Dermis microvascular lymphatic vessel endothelial cell (primary cell): ENCODE measurements at regions not wholly inside any gene's neighbourhood (a gene's known extent, or its start where the extent isn't known, plus 50 kb on each side); places are given as distances from the start of the nearest gene placed in this dataset.
"Not testable (repeated sequence)": the region's sequence is repeated elsewhere in the genome, so short reads cannot be mapped to it uniquely, and the experiment has no call there.

Experiments used
- DNase-seq, 2 donors: peaks; one replicate each; pipeline versions ENCODE4 v3.0.0 to v3.0.0-alpha.2; 2010; ENCODE audit warnings: low read depth in 2 of 2

DNA sequence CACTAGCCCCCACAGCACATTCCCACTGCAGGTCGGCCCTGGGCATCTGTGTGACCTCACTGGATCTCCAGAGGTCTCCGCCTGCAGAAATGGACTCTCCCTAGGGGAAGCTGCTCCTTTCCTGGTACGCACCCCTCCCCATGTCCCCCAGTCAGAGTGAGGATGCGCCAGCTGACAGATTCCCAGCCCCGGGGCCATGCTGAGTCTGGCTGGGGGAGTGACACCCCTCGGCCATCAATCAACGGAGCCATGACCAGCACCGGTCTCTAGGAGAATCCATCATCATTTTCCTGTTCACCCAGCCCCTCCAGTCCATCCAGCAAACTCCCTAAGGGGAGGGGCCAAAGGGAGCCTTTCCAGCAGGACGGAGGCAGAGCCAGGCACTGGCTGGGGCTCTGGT, 68.7 kb upstream of the PAX7 start:
- no peak for DNase-seq

DNA sequence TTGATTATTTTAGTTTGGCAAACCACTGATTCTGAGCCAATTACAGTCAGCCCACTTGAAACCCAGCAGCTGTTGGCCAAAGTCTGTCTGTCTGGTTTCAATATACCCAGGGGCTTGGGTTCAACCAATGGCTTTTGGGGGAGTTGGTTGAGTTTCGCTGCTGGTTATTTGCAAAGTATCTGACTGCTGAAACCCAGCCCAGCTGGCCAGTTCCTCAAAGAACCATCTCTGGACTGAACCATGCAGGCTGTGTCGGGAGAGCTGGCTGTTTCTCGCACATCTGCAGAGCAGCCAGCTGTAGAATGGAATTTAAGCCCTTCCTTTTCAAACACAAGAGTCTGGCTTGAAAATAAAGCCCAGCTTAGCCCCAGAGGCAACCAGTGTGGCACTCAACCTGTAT, 66.0 kb upstream of the PAX7 start:
- no peak for DNase-seq

DNA sequence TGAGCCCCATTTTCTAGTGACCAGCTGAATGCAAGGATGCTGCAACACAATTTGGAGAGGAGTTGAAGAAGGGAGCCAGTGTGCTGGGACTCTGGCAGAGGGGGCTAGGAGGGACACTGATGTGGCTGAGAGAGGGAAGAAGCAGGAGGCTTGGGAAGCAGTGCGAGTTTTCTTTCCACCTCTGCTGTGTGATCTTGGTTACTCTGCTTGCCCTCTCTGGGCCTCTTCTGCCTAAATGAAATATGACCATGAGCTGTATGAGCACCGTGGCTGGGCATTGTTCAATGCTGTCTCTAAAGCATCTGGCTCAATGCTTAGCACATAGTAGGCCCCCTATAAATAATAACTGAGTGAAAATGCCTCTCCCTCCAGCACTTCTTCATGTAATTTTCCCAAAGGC, 65.3 kb upstream of the PAX7 start:
- no peak for DNase-seq

DNA sequence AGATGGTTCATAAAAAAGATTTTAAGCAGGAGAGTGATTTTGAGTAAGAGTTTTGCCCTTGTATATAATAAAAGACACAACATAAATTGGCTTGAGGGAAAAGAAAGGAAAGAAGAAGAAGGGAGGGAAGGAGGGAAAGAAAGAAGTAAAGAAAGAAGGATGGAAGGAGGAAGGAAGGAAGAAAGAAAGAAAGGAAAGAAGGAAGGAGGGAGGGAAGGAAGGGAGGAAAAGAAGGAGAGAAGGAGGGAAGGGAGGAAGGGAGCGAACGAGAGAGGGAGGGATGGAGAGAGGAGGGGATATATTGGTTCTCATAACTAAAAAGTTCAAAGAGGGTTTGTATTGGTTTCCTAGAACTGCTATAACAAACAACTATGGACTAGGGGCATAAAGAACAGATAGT, 62.2 kb upstream of the PAX7 start:
- DNase-seq: no peak

DNA sequence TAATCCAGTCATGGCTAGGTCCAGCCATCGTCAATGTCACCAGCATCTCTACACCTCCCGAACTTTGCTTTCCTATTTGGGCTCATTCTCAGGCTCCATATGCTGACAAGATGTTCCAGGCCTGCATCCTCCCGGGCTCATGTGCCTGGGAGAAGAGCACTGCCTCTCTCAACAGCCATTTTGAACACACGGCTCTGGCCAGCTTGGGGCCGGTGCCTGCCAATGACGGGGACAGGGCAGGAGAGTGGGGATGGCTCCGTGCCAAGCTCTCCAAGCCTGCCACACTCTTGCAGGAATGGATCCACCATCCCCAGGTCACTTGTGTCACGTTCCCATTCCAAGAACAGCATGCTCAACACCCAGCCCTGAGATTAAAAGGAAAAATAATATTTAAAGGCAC, 61.4 kb upstream of the PAX7 start:
- no peak for DNase-seq

DNA sequence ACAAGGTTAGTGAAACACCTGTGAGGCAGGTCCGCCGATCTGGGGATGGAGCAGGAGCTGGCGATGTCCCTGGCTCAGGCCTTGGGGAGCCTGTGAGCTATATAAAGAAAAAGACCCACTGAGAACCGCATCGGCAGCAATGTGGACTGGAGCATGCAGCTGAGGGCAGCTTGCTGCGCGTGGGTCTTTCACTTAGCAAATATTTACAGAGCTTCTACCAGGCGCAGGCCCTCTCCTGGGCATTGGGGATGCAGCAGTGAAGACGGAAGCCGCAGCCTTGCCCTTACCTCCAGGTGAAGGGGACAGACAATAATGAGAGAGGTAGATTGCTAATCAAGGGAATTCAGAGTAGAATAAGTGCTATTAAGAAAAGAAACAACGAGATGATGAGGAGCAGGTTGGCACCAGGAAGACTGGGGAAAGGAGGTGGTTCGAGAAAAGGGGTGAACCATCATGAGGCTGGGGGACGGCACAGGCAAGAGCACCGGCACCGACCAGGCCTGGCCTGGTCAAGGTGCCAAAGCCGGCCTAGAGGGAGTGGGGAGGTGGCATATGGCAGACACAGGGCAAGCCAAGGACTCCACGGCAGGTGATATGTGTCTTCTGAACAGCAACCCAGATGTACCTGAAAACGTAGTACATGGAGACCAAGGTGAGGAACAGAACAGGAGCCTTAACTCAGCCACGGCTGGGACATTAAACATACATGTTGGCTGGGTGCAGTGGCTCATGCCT, 60.7 kb upstream of the PAX7 start:
- no peak for DNase-seq

DNA sequence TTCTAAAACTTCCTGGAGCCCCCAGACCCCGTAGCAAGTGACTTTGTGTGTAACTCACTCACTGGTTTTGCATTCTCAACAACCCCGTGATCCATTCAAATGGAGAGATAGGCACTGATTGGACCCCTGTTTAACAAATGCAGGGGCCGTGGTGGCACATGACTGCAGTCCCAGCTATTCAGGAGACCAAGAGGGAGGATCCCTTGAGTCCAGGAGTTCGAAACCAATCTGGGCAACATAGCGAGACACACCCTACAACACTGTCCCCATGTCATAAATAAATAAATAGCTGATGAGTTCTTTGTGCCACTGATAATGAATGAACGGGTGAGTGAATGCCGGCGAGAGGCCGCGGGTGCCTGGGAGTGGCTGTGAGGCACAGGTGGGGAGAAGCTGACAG, 59.4 kb upstream of the PAX7 start:
- DNase-seq: no peak

DNA sequence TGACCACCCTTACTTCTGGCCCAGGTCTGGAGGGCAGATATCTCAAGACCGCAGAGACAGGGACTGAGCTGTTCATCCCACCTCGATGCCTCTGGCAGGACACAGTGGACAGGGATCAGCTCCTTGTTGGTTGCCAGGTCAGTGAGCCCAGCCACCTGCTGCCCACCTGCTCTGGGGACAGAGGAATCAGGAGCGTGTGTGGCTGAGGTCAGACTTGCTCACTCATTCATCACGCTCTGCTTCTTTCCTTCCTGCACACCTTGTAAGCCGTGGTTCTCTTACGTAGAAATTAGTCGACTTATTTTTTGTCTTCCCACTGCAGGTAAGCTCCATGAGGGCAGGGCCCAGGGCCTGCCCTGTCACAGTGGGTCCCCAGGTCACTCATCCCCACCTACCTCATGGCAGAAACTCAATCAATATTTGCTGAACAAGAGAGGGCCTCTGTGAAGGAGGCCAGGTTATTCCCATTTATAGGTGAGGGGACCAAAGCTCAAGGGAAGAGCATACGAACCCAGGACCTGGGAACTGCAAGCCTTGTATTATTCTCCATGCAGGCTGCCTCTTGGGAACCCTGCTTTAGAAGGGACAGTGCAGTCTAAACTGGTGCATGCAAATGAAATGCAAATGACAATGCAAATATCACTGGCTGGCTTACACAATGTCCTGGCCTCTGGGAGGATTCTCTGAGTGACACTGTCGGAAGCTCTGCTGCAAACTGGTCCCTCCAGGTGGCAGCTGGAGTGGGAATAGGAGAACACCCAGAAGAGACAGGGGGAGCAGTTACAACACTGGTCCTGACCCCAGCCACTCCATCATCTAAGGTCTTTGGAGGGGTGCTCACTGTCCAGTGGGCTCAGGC, 58.4 kb upstream of the PAX7 start:
- DNase-seq: no peak

DNA sequence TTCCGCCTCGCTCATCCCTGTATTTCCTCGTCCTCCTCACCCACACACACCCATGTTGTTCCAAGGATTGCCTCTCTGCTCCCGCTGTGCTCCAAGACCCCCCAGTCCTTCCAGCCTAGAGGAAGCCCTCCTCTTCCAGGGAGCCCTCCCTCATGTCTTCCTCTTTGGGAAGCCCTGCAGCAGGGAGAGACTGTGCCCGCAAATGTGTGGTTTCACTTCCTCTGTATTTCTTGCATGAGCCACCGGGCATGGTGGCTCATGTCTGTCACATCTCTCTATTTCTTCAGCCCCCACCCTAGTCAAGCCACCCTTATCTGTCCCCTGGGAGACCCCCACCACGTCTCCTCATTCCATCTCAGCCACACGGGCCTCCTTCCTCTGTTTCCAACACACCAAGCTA, 57.5 kb upstream of the PAX7 start:
- no peak for DNase-seq

DNA sequence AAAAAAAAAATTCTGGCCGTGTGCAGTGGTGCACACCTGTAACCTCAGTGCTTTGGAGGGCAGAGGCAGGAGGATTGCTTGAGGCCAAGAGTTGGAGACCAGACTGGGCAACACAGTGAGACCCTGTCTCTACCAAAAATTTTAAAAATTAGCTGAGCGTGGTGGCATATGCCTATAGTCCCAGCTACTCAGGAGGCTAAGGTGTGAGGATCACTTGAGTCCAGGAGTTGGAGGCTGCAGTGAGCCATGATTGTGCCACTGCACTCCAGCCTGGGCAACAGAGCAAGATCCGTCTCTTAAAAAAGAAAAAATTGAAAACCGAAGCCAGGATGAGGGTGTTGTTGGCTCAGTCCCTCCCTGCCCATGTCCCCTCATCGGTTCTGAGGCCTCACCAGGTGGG, 55.9 kb upstream of the PAX7 start:
- DNase-seq: no peak

DNA sequence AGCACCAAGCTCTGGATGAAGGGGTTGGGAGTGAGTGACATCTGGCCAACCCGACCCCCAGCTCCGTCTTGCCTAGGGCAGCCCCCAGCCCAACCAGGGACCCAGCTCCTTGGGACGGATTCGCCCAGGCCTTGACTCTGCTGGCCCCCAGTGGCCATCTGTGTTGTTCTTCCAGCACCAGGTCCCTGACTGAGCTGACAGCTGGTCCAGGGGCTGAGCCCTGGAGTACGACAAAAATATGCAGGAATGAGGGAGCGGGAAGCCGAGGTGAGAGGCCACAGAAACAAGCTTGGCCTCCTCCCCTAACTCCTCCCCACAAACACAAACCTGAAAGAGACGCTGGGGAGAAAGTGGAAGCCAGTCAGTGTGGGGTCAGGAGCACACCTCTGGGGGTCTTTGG, 55.0 kb upstream of the PAX7 start:
- no peak for DNase-seq

DNA sequence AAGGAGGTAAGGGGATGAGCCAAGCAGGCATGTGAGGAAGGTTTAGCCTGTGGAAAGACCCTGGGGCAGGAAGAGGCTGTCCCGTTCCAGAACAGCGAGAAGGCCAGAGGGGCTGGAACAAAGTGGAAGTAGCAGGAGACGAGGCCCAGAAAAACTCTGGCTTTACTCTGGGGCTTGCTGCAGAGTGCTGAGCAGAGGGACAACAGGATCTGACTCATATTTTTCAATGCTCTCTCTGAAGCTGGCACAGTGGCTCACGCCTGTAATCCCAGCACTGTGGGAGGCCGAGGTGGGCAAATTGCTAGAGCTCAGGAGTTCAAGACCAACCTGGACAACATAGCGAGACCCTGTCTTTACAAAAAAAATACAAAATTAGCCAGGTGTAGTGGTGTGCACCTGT, 52.4 kb upstream of the PAX7 start:
- peak in 1 of 2 donors; percentile 23 for DNase-seq

DNA sequence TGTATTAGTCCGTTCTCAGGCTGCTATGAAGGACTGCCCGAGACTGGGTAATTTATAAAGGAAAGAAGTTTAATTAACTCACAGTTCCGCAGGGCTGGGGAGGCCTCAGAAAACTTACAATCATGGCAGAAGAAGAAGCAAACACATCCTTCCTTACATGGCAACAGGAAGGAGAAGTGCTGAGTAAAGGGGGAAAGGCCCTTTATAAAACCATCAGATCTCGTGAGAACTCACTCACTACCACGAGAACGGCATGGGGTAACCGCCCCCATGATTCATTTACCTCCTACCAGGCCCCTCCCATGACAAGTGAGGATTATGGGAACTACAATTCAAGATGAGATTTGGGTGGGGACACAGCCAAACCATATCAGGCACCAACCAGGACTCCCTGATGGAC, 51.4 kb upstream of the PAX7 start:
- DNase-seq: not testable (repeated sequence)

DNA sequence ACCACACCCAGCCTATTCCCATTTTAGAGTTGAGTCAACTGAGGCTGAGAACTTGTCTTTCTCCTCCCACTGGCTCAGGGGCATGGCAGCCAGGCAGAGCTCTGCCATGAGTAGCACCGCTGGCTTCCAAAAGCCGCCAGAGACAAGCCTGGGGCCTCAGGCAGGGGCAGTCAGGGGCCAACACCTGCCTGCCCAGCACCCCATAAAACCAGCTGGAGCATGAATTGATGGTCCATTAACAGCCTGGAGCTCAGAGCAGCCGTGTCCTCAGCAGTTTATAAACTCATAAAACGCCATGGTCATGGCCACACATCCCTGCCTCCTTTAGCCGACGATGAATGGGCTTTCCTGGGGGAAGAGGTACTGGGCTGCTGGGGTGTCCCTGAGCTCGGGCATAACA, 50.6 kb upstream of the PAX7 start:
- no peak for DNase-seq

DNA sequence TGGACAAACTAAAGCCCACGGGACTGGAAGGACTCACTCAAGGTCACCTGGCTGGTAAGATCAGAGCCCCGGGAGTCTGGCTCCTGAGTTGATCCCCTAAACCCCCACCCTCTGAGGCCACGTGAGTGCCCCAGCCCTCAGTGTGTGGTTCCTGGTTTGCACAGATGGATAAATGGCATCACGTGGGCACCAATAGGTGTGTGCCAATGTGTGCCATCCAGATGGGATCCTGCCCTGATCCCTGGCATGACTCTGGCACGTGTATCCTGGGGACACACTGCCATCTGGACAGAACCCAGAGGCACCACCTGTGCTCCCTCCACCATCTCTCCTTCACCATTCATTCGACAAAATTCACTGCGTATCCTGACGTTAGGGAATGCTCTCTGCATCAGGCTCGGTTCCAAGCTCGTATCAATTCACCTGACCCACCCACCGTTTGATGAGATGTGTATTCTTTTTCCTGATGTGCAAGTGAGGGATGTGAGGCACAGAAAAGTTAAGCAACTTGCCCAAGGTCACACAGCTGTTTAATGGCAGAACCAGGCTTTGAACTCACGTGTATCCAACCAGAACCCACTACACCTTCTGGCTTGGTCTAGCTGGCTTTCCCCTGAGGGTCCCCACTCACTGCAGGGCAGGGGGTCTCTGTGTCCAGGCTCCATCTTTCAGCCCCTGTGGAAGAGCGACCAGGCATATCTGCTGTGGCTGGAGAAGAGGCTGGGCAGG, 49.8 kb upstream of the PAX7 start:
- DNase-seq: no peak
